K562 (cell line): ENCODE measurements at regions not wholly inside any gene's neighbourhood (a gene's known extent, or its start where the extent isn't known, plus 50 kb on each side); places are given as distances from the start of the nearest gene placed in this dataset.

Experiments used
- CREBBP ChIP-seq: IDR thresholded peaks from one replicate; pipeline ENCODE4 v1.6.1; 2012; ENCODE audit warnings: low read depth, mild to moderate bottlenecking, control low read depth, inconsistent platforms, low read length
- EZH2 ChIP-seq: IDR thresholded peaks from 2 replicates; pipeline ENCODE4 v1.6.1; 2012; ENCODE audit warnings: low read depth, mild to moderate bottlenecking, inconsistent platforms, low read length, borderline replicate concordance
- FOS ChIP-seq: IDR thresholded peaks from 3 replicates; pipeline ENCODE4 v1.6.1; 2011; ENCODE audit not compliant: insufficient read length; ENCODE audit errors: extremely low read depth
- MED1 ChIP-seq: sonication (generic); formaldehyde crosslinking; IDR thresholded peaks from 2 replicates; pipeline ENCODE4 v1.8.1; 2023; ENCODE audit warnings: missing genetic modification reagents, borderline replicate concordance
- NCOA2 ChIP-seq, 2 experiments: fragments of 450-650 bp; IDR thresholded peaks; 2 replicates each; pipeline ENCODE4 v1.6.1; 2018; ENCODE audit warnings: mild to moderate bottlenecking in 2 of 2, moderate library complexity in 1 of 2; ENCODE audit not compliant: partially characterized antibody in 2 of 2
- PTRF ChIP-seq: fragments of 450-650 bp; IDR thresholded peaks from 2 replicates; pipeline ENCODE4 v1.6.1; 2016; ENCODE audit warnings: mild to moderate bottlenecking, missing genetic modification characterization, missing compliant biosample characterization
- SAFB2 ChIP-seq: fragments of 200-400 bp; formaldehyde crosslinking; IDR thresholded peaks from 2 replicates; pipeline ENCODE4 v1.6.1; 2018; ENCODE audit warnings: borderline replicate concordance, low read length, low read depth, moderate library complexity; ENCODE audit not compliant: severe bottlenecking
- TEAD4 ChIP-seq, 2 experiments: sonication (generic) in 1 of 2; formaldehyde crosslinking in 1 of 2; IDR thresholded peaks; 2 replicates each; pipeline versions ENCODE4 v1.6.1 to v1.8.0; 2012 to 2022; ENCODE audit warnings: borderline replicate concordance in 1 of 2, inconsistent platforms in 1 of 2, low read length in 1 of 2, mild to moderate bottlenecking in 1 of 2, missing genetic modification reagents in 1 of 2
- ZNF830 ChIP-seq: fragments of 250-450 bp; sonication (Bioruptor Pico); IDR thresholded peaks from 2 replicates; pipeline ENCODE4 v1.5.0; 2021; ENCODE audit warnings: mild to moderate bottlenecking
- TF ChIP-seq, protein P1 (sequence below): sonication (generic); formaldehyde crosslinking; IDR thresholded peaks from 2 replicates; pipeline ENCODE4 v1.8.1; 2023; ENCODE audit warnings: mild to moderate bottlenecking, missing genetic modification reagents
- TF ChIP-seq, protein P2 (sequence below): fragments of 250-450 bp; sonication (Bioruptor Pico); IDR thresholded peaks from 2 replicates; pipeline ENCODE4 v1.8.0; 2021; ENCODE audit warnings: moderate library complexity, mild to moderate bottlenecking, inconsistent platforms
- TF ChIP-seq, protein P3 (sequence below): fragments of 450-650 bp; IDR thresholded peaks from 2 replicates; pipeline ENCODE4 v1.6.1; 2018; ENCODE audit not compliant: partially characterized antibody

DNA sequence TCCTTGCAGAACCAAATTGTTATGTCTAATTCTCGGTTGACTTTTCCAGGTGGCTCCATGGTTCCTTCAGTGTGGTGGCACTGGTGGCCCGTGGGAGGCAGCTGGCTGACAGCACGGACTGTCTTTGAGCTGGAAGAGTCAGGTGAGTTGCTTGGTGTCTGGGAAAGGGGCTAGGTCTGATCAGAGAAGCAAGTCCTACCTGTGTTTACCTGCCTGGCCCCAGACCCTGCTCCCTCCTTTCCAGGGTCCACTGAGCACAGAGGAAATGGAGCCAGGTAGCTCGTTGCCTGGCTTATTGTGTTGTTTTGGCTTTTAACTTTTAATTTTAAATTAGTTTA, 111.8 kb downstream of the BANF2 start:
- TF ChIP-seq, protein P1, sequence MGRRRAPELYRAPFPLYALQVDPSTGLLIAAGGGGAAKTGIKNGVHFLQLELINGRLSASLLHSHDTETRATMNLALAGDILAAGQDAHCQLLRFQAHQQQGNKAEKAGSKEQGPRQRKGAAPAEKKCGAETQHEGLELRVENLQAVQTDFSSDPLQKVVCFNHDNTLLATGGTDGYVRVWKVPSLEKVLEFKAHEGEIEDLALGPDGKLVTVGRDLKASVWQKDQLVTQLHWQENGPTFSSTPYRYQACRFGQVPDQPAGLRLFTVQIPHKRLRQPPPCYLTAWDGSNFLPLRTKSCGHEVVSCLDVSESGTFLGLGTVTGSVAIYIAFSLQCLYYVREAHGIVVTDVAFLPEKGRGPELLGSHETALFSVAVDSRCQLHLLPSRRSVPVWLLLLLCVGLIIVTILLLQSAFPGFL = no peak
- TF ChIP-seq NCOA2 (IDR thresholded peaks at IDR 0.05; ENCODE audit: partially characterized antibody in 2 of 2) (no peak), ZNF830 (CRISPR knock-in tag) (no peak), PTRF (tag) (no peak), SAFB2 (no peak), FOS (no peak), MED1 (CRISPR knock-in tag) (no peak), EZH2 (no peak), TEAD4 (IDR thresholded peaks at IDR 0.05; ENCODE audit: low read length) (no peak), TEAD4 (CRISPR knock-in tag; IDR thresholded peaks at IDR 0.05; ENCODE audit: borderline replicate concordance) (no peak), CREBBP (no peak)
- TF ChIP-seq, protein P2, sequence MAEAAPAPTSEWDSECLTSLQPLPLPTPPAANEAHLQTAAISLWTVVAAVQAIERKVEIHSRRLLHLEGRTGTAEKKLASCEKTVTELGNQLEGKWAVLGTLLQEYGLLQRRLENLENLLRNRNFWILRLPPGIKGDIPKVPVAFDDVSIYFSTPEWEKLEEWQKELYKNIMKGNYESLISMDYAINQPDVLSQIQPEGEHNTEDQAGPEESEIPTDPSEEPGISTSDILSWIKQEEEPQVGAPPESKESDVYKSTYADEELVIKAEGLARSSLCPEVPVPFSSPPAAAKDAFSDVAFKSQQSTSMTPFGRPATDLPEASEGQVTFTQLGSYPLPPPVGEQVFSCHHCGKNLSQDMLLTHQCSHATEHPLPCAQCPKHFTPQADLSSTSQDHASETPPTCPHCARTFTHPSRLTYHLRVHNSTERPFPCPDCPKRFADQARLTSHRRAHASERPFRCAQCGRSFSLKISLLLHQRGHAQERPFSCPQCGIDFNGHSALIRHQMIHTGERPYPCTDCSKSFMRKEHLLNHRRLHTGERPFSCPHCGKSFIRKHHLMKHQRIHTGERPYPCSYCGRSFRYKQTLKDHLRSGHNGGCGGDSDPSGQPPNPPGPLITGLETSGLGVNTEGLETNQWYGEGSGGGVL (CRISPR knock-in tag) = no peak
- TF ChIP-seq, protein P3, sequence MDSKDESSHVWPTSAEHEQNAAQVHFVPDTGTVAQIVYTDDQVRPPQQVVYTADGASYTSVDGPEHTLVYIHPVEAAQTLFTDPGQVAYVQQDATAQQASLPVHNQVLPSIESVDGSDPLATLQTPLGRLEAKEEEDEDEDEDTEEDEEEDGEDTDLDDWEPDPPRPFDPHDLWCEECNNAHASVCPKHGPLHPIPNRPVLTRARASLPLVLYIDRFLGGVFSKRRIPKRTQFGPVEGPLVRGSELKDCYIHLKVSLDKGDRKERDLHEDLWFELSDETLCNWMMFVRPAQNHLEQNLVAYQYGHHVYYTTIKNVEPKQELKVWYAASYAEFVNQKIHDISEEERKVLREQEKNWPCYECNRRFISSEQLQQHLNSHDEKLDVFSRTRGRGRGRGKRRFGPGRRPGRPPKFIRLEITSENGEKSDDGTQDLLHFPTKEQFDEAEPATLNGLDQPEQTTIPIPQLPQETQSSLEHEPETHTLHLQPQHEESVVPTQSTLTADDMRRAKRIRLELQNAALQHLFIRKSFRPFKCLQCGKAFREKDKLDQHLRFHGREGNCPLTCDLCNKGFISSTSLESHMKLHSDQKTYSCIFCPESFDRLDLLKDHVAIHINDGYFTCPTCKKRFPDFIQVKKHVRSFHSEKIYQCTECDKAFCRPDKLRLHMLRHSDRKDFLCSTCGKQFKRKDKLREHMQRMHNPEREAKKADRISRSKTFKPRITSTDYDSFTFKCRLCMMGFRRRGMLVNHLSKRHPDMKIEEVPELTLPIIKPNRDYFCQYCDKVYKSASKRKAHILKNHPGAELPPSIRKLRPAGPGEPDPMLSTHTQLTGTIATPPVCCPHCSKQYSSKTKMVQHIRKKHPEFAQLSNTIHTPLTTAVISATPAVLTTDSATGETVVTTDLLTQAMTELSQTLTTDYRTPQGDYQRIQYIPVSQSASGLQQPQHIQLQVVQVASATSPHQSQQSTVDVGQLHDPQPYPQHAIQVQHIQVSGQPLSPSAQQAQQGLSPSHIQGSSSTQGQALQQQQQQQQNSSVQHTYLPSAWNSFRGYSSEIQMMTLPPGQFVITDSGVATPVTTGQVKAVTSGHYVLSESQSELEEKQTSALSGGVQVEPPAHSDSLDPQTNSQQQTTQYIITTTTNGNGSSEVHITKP = no peak
